ENCODE measurements at regions not wholly inside any gene's neighbourhood (a gene's known extent, or its start where the extent isn't known, plus 50 kb on each side); places are given as distances from the start of the nearest gene placed in this dataset.
"Not testable (repeated sequence)": the region's sequence is repeated elsewhere in the genome, so short reads cannot be mapped to it uniquely, and the experiment has no call there.

GRCh38 chr1:228945885-228946284 lies 210.6 kb downstream of the RHOU start:
- no peak for DNase-seq

DNA sequence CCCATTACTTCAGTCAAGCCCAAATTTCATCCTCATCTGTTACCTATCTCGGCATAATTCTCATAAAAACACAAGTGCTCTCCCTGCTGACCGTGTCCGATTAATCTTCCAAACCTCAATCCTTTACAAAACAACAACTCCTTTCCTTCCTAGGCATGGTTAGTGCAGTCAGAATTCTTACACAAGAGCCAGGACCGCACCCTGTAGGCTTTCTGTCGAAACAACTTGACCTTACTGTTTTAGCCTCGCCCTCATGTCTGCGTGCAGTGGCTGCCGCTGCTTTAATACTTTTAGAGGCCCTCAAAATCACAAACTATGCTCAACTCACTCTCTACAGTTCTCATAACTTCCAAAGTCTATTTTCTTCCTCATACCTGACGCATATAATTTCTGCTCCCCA lies 214.3 kb downstream of the RHOU start:
- not testable (repeated sequence) for DNase-seq

DNA sequence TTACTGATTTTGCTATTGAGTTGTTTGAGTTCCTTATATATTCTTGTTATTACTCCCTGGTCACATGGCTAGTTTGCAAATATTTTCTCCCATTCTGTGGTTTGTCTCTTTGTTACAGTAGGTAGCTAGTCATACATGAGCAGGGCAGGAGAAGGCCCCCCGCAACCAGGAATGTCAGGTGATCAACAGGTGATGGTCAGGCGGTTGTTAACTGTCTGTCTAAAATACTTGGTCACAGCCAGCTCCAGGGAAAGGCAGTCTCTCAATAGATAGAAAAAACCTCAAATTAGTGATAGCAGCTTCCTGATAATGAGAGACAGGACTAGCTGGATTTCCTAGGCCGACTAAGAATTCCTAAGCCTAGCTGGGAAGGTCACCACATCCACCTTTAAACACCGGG lies 217.9 kb downstream of the RHOU start:
- DNase-seq = no peak

DNA sequence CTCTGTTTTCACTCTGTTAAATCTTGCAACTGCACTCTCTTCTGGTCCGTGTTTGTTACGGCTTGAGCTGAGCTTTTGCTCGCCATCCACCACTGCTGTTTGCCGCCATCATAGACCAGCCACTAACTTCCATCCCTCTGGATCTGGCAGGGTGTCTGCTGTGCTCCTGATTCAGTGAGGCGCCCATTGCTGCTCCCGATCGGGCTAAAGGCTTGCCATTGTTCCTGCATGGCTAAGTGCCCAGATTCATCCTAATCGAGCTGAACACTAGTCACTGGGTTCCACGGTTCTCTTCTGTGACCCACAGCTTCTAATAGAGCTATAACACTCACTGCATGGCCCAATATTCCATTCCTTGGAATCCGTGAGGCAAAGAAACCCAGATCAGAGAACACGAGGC lies 218.5 kb downstream of the RHOU start:
- not testable (repeated sequence) for DNase-seq

DNA sequence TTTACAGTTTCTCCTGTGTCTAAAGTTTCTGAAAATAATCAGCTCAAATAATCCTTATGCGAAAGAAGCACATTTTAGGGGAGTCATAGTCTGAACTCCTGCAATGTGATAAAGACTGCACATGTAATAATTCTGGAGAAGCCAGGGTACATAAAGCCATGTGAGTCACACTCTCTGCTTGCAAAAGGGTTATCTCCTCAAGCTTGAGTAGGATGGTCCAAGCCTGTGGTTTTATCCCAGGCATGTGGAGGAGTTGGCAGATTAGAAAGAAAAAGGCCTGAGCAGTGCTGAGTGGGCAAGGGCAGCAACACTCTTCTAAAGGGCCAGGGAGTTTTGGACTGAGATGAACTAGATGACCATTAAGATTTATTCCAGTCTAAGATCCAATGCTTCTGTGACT lies 220.4 kb downstream of the RHOU start:
- DNase-seq = no peak

DNA sequence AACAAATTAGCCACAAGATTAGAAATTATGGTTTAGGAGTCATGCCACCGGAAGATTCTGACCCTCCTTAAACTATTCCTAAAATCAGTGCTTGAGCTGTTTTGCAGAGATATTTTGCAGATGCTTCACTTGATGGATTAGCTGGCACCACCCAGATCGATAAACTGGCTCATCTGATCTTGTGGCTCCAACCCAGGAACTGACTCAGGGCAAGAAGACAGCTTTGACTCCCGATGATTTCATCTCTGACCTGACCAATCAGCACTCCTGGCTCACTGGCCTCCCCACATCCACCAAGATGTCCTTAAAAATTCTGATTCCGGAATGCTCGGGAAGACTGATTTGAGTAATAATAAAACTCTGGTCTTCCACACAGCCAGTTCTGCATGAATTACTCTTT lies 221.6 kb downstream of the RHOU start:
- no peak for DNase-seq

GRCh38 chr1:228957535-228957934 lies 222.3 kb downstream of the RHOU start:
- DNase-seq = no peak

DNA sequence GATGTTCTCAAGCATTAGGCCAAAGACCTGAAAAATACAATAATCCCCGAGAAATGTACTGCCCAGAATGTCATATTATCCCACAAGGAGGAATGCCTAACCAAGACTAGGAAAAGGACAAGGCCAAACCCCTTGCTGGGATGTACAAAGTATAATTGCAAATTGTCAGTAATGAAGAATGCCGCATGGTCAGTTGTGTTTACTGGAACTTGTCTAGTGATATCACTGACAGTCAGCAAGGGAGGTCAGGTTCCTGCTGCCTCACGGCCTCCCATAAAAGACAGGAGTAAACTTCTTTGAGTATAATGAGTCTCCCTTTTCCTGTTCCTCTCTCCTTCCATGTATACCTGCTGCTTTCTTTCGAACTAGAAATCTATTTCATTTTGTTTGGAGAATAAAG lies 222.8 kb downstream of the RHOU start:
- no peak for DNase-seq

DNA sequence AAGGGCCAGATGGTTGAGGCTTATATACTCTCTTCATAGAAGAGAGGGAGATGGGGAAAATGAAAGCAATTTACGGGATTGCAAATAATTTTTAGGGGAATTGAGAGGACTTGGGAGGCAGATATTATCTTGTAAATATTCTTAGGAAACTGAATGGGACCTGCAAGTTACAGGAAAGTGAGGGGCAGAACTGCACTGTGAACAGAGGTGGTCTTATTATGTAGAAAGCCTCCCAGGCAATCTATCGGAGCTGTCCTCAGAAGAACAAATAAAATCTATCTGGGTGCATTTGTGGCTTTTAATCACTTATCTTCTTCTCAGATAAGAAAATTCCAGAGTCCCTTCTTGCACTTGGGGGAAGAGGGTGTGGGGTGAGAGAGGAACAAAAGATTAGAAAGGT lies 223.5 kb downstream of the RHOU start:
- no peak for DNase-seq

GRCh38 chr1:228960705-228961104 lies 225.4 kb downstream of the RHOU start:
- no peak for DNase-seq

DNA sequence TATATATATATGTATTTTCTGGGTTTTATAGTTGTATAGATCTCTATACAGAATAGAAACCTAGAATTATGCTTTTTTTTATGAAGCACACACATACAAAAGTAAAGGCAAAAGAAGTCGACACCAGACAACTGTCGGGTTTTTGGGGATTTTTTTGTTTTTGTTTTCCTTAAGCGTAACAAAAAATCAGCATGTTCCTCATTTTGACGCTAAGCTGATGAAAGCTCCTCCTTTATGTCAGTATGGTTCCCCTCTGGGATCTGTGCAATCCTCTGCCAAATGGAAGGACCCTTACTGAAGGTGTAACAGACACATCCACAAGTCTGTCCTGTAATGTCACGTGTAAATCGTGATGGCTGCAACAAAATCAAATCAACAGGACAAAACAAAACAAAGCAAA lies 226.2 kb downstream of the RHOU start:
- DNase-seq = no peak

DNA sequence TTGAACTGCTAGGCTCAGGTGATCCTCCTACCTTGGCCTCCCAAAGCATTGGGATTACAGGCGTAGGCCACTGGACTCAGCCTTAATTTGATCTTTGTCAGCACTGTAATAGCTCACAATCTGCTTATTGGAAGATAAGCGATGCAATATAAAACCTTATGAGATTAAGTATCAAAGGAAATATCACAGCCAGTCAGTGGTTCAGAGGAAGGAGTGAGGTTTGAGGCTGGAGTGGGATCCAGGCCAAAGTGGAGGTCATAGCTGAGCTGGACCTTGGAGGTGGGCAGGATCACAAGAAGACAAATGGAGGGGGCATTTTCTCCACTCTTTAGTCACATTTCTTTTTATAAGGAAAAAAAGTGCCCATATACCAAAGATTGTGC lies 228.5 kb downstream of the RHOU start:
- no peak for DNase-seq

DNA sequence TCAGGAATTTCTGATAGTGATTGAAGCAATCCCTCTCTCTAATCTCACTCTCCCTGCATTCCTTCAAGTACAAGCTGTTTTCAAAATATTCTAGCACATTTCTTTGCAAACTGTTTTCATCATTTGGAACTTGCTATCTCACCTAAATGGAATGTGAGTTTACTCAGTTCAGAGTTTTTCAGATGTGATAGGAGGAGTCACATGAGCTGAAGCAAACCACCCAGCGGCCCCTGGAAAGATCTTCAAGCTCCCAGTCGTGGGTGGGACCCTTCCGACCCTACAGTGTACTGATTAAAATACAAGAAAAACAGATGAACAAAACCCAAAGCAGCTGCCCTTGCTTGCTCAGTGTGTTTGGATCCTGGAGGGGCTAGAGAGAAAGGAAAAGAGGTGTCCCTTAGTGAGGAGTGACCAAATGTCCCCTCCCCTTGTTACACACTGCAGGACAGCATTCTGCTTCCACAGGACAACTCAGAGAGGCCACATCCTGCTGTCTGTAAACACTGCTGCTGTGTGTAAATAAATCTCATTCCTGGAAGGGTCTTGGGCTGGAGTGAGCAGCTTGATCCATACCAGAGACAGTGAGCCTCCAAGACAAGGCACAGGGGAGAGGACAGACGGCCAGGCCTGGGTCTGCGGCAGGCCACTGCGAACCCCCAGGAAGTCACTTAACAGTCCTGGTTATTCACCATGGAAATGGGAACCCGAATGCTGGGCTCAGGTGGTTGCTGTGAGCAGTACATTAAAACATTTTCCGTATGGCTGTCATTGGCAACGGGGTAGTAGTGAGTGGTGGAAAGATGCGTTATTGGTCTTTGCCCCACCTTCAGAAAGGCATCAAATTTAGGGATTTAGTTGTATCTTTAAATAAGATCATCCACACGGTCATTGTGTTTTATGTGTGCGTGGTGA lies 229.2 kb downstream of the RHOU start:
- no peak for DNase-seq

DNA sequence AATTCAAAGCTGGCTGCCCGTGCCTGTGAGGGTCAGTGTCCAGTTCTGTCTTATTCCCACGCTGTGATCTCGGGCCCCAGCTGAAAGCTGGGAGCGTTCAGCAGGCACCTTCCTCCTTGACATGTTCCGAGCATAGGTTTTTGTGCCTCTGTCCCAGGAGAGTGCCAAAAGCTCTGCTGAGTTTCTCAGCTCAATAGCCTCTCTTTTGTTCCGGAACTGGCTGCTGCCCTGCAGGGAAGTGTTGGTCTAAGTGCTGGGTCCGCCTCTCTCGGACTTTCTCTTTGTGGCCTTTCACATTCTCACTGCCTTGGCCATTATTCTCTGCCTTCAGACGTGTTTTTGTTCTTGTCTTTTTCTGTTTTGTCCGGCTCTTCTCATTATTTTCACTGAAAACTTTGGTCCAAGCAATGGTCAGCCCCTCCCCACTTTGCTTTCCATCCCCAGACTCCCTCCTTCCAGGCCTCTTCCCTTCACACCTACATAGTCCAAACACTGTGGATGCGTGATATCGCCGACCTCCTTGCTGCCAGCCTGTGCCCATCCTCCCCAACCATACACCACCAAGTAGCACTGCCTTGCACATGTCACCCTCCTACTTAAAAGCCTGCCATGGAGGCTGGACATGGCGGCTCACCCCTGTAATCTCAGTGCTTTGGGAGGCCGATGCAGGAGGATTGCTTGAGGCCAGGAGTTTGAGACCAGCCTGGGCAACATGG lies 233.8 kb downstream of the RHOU start:
- DNase-seq = no peak

DNA sequence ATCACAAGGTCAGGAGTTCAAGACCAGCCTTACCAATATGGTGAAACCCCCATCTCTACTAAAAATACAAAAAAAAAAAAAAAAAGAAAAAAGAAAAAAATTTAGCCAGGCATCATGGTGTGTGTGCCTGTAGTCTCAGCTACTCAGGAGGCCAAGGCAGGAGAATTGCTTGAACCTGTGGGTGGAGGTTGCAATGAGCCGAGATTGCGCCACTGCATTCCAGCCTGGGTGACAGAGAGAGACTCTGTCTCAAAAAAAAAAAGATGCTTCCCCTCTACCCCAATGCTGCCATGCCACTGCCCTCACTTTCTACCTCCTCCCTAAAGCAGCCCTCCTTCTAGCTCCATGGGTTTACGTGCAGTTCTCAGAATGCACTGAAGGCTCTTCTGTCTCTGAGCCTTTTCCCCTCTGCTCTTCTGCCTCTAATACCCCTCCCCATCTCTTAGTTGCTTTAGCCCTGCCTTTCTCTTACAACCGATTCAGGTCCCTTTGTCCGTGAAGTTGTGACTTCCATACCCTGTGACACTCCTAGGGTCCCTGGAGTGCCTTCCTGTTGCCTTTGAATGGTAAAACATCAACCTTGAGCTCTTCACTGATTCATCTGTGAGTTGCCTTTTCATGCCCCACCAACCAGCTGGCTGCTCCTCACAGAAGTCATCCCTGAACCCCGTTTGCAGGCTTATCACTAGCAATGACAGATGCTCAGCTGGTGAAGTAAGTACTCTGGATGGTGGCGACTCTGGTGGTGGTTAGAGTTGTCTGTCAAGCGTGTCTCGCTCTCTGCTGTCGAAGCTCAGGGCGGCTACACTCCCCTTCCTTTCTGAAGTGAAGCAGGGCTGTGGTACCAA lies 234.9 kb downstream of the RHOU start:
- no peak for DNase-seq

DNA sequence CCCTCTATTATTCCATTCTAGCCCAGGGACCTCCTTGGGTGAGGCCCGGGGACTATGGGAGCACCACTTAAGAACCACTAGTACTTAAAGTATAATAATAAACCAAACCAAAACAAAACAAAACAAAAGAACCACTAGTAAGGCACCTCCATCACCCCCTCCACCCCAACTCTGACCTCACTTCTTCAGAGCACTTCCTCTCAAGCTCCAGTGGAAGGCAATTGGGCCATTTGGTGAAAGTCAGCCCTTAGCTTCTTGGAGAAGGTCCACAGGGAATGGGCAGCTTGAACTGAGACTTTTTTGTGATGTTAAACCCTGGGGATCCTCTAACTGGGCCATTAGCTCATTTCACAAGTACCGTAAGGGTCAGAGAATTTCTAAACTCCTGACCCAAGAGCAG lies 237.3 kb downstream of the RHOU start:
- DNase-seq = no peak

DNA sequence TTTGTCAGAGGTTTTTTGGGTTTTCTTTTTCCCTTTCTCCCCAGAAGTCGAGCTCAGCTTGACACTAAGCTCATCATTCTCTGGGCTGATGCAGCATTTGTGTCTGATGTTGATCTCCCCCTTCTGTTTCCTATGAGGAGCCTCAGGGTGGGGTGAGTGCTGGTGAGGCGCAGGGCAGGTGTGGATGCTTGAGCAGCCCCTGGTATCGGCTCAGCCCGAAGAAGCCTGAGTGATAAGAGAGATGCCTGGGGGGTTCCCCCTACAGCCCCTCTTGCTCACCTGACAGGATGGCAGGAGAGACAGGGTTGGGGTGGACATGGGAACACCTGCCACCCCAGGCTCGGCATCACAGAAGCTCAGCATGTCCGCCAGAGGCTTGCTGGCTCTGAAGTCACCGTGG lies 239.0 kb downstream of the RHOU start:
- DNase-seq = no peak

DNA sequence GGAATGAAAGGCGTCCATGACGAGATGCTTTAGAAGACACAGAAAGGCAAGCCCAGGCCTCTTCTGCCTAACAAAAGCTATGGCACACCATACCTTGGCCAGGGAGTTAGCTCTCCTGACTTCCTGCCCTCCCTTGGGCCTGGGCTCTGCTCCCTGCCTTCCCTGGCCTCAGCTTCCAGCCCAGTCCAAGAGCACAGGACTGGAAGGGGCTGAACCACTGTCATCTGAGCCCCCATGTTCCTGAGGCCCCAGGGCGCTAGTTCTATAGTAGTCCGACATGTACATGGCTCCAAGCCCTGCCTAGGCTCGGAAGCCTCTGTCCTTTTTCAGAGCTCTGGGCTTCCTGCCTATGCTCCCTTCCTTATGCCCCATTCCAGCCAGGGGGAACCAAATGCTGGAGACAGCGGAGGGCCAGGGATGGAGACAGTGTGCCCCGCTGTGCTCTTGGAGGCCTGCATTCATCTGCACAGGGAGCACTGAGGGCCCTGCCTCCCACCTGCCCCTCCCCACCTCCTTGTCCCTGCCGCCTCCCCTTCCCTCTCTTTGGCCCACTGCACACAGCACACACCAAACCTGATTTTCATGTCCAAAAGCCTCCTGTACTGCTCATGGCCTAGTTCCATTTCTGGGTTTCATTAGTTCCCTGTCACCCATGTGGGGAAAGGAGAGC lies 240.1 kb downstream of the RHOU start:
- DNase-seq = no peak

GRCh38 chr1:228976316-228976715 lies 241.0 kb downstream of the RHOU start:
- DNase-seq = no peak

DNA sequence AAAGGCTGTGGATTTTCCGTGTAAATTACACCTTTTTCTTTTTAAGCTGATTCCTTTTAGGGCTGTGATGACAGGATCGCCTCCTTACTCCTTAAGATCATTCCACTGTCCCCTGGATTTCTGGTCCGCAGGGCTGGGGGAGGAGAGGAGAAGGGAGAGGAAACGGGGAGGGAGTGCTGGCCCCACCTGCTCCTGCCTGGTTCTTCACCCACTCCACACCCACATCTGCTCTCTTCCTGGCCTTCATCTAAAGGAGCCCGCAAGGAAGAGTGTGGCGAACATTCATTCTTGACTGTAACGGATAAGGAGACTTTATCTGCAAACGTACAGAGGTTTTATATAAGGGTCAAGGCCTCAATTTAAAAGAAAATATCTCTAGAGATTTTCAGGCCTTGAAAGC lies 242.0 kb downstream of the RHOU start:
- no peak for DNase-seq

- DNase-seq = no peak
Measured at GRCh38 chr1:228977741-228978140, 242.5 kb downstream of the RHOU start.

DNA sequence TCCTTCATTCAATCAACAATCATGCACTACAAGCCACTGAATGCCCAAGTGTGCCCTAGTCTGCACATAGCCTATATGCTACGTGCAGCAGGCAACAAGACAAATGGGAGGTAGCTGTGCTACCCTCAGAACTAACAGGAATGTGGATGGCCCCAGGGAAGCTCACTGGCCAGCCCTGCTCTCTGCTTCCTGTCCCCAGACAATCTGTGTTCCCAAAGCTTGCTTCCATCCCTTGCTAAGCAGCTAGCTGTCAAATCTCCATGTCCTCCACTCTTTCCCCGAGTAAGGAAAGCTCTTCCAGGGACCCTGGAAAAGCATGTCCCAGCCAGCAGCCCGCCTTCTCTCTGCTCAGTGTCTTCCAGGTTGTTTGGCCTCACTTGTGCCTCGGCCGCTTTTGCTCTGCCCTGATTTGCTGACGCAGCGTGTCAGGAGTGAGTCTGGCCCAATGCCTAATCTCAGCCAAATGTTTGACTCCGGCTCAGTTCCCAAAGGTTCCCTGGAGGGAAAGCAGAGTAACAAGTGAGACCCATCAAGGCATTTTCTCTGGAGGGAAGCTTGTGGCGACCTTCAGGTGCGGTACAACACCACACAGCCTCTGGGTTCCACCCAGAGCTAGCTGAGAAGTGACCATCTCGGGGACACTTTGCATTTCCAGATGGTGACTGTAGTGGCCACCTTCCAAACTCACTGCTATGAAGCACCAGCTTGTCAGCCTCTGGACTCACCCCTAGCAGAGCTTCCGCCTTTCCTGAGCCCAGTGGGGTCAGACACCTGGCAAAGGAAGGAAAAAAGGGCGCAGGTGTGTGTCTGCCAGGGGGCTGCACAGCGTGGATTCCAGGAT lies 243.4 kb downstream of the RHOU start:
- no peak for DNase-seq
